GM12878 (cell line): ENCODE measurements at regions not wholly inside any gene's neighbourhood (a gene's known extent, or its start where the extent isn't known, plus 50 kb on each side); places are given as distances from the start of the nearest gene placed in this dataset.

Experiments used
- ATAC-seq: fragments of 200-7000 bp; cut with Tn5 transposase; 3 replicates; pipeline ENCODE4 v1.9.1; 2020; ENCODE audit warnings: mild to moderate bottlenecking, moderate library complexity
- BruUV-seq: library from RNA; stranded (reverse); fragments of 400-500 nt; replicated peaks from 2 replicates; lab custom pipeline; 2021; lab: Mats Ljungman, UMichigan
- CTCF ChIA-PET: fragments of 300-600 bp; sonication (Branson Sonifier 250); formaldehyde crosslinking; extraction: SDS; loops from one replicate; lab custom pipeline; 2021; ENCODE audit warnings: inconsistent platforms; lab: Yijun Ruan, JAX
- POLR2A ChIA-PET: fragments of 350-600 bp; formaldehyde crosslinking; extraction: SDS; loops from one replicate; lab custom pipeline; 2021; ENCODE audit warnings: inconsistent platforms; lab: Charles Lee
- RAD21 ChIA-PET: fragments of 300-600 bp; sonication (Branson Sonifier 250); formaldehyde crosslinking; loops from one replicate; lab custom pipeline; 2023; ENCODE audit warnings: antibody characterized with exemption; ENCODE audit not compliant: unreplicated experiment; lab: Charles Lee
- SMC1A ChIA-PET: fragments of 300-600 bp; sonication (Branson Sonifier 250); formaldehyde crosslinking; loops from one replicate; lab custom pipeline; 2023; ENCODE audit not compliant: unreplicated experiment, uncharacterized antibody; lab: Charles Lee
- DNase-seq: peaks from one replicate; pipeline ENCODE4 v3.0.0-alpha.2; 2011; ENCODE audit warnings: low read depth, low spot score
- FAIRE-seq: peaks from 3 replicates; lab custom pipeline; 2011; peaks lifted over from hg19 to GRCh38; lab: Jason Lieb, UNC
- H2AFZ ChIP-seq: 2 replicates; pipeline ENCODE4 v1.6.0; 2011; ENCODE audit warnings: low read depth, low read length, control low read depth; ENCODE audit not compliant: control insufficient read depth
- H3K27ac ChIP-seq: 2 replicates; pipeline ENCODE4 v1.5.1; 2011; ENCODE audit warnings: control low read depth; ENCODE audit not compliant: control insufficient read depth, insufficient read depth
- H3K27me3 ChIP-seq, 2 experiments: replicated peaks in 1 of 2; 2 replicates each; pipeline versions ENCODE4 v1.6.0 to v1.6.1; 2011; ENCODE audit warnings: low read length in 1 of 2; ENCODE audit not compliant: control insufficient read depth in 2 of 2, insufficient read depth in 2 of 2
- H3K36me3 ChIP-seq, 2 experiments: 2 replicates each; pipeline ENCODE4 v1.5.1; 2011; ENCODE audit warnings: low read length in 1 of 2; ENCODE audit not compliant: control insufficient read depth in 2 of 2, insufficient read depth in 2 of 2
- H3K4me1 ChIP-seq: 2 replicates; pipeline ENCODE4 v1.6.1; 2011; ENCODE audit warnings: mild to moderate bottlenecking, low read length, moderate library complexity, mixed read lengths; ENCODE audit not compliant: control insufficient read depth, insufficient read depth
- H3K4me2 ChIP-seq: 2 replicates; pipeline ENCODE4 v1.6.0; 2011; ENCODE audit warnings: control low read depth; ENCODE audit not compliant: control insufficient read depth, insufficient read depth
- H3K4me3 ChIP-seq: fragments of 200-600 bp; sonication (generic); 2 replicates; pipeline ENCODE4 v1.5.1; 2016
- H3K79me2 ChIP-seq: 2 replicates; pipeline ENCODE4 v1.6.0; 2011; ENCODE audit warnings: low read length; ENCODE audit not compliant: control insufficient read depth, insufficient read depth
- H3K9ac ChIP-seq: 2 replicates; pipeline ENCODE4 v1.8.0; 2011; ENCODE audit warnings: low read length, control low read depth, mixed read lengths; ENCODE audit not compliant: control insufficient read depth, insufficient read depth
- H3K9me3 ChIP-seq: replicated peaks from 3 replicates; pipeline ENCODE4 v1.5.1; 2011; ENCODE audit warnings: mild to moderate bottlenecking, low read length; ENCODE audit not compliant: control insufficient read depth, insufficient read depth
- H4K20me1 ChIP-seq: 2 replicates; pipeline ENCODE4 v1.6.0; 2011; ENCODE audit not compliant: control insufficient read depth, insufficient read depth
- CBFB ChIP-seq: IDR thresholded peaks from 2 replicates; pipeline ENCODE4 v1.6.1; 2016; ENCODE audit warnings: antibody characterized with exemption, low read depth
- CREB1 ChIP-seq: IDR thresholded peaks from 2 replicates; pipeline ENCODE4 v1.6.1; 2012; ENCODE audit warnings: low read depth, mild to moderate bottlenecking, inconsistent platforms
- EP300 ChIP-seq, 2 experiments: fragments of 150-350 bp in 1 of 2; IDR thresholded peaks; 2 replicates each; pipeline ENCODE4 v1.6.1; 2011 to 2012; ENCODE audit warnings: low read depth in 2 of 2, low read length in 2 of 2, borderline replicate concordance in 1 of 2, improper control_type of control experiment in 1 of 2, inconsistent platforms in 1 of 2; ENCODE audit not compliant: control insufficient read depth in 1 of 2
- GABPA ChIP-seq: IDR thresholded peaks from 2 replicates; pipeline ENCODE4 v1.6.1; 2014; ENCODE audit warnings: antibody characterized with exemption, low read depth, mild to moderate bottlenecking, inconsistent platforms
- IKZF1 ChIP-seq: fragments of 450-650 bp; conservative IDR thresholded peaks from 2 replicates; pipeline ENCODE4 v1.6.1; 2017; ENCODE audit warnings: antibody characterized with exemption, mild to moderate bottlenecking
- NFXL1 ChIP-seq: fragments of 450-650 bp; IDR thresholded peaks from 2 replicates; pipeline ENCODE4 v1.6.1; 2017; ENCODE audit warnings: antibody characterized with exemption, mild to moderate bottlenecking, borderline replicate concordance
- NKRF ChIP-seq: fragments of 450-650 bp; conservative IDR thresholded peaks from 2 replicates; pipeline ENCODE4 v1.6.1; 2017; ENCODE audit warnings: mild to moderate bottlenecking, moderate library complexity
- PBX3 ChIP-seq: IDR thresholded peaks from 2 replicates; pipeline ENCODE4 v1.6.1; 2011; ENCODE audit warnings: mild to moderate bottlenecking, low read depth, low read length, moderate library complexity; ENCODE audit not compliant: insufficient replicate concordance
- PML ChIP-seq: IDR thresholded peaks from 2 replicates; pipeline ENCODE4 v1.6.1; 2012; ENCODE audit warnings: low read length, inconsistent platforms
- POLR2AphosphoS2 ChIP-seq: IDR thresholded peaks from 2 replicates; pipeline ENCODE4 v1.6.1; 2011; ENCODE audit warnings: low read depth, mild to moderate bottlenecking, low read length, improper control_type of control experiment, moderate library complexity
- RB1 ChIP-seq: fragments of 450-650 bp; formaldehyde crosslinking; IDR thresholded peaks from 2 replicates; pipeline ENCODE4 v1.6.1; 2017; ENCODE audit warnings: mild to moderate bottlenecking, borderline replicate concordance
- SIX5 ChIP-seq: IDR thresholded peaks from 2 replicates; pipeline ENCODE4 v1.6.1; 2011; ENCODE audit warnings: mild to moderate bottlenecking, low read depth, low read length, moderate library complexity; ENCODE audit not compliant: severe bottlenecking
- SMC3 ChIP-seq: IDR thresholded peaks from 2 replicates; pipeline ENCODE4 v1.6.1; 2011; ENCODE audit warnings: low read length, improper control_type of control experiment, borderline replicate concordance
- SPI1 ChIP-seq: IDR thresholded peaks from 2 replicates; pipeline ENCODE4 v1.6.1; 2011; ENCODE audit warnings: low read depth, mild to moderate bottlenecking, low read length, moderate library complexity, borderline replicate concordance; ENCODE audit not compliant: insufficient read depth
- ZBTB4 ChIP-seq: fragments of 450-650 bp; formaldehyde crosslinking; IDR thresholded peaks from 2 replicates; pipeline ENCODE4 v1.4.0; 2022; ENCODE audit warnings: mild to moderate bottlenecking, moderate library complexity
- WGBS: methylation state at CpG from one replicate; pipeline ENCODE4 v1.1.6; 2016; ENCODE audit warnings: low lambda C conversion rate; ENCODE audit not compliant: insufficient replicate concordance, insufficient coverage; ENCODE audit errors: missing lambda C conversion rate; 5-methylcytosine and 5-hydroxymethylcytosine counted together
- in situ Hi-C: fragments of 300-500 bp; cut with MboI; formaldehyde crosslinking; loops from 9 replicates; pipeline ENCODE4 v1.14.3; 2018; ENCODE audit warnings: mixed read lengths
- intact Hi-C: fragments of 100-400 bp; cut with micrococcal nuclease; formaldehyde crosslinking; loops from one replicate; pipeline ENCODE4 v1.14.2; 2022; ENCODE audit not compliant: unreplicated experiment

- TF ChIP-seq NKRF: no peak
- TF ChIP-seq SIX5: no peak
- no peak for TF ChIP-seq RB1
- no peak for TF ChIP-seq SMC3
- TF ChIP-seq NFXL1: no peak
- no peak for TF ChIP-seq GABPA
Measured at GRCh38 chr2:129699781-129700573, 279.5 kb upstream of the RAB6C start (continued).

- Histone ChIP-seq H4K20me1 (no peaks in the 10 kb centered on the region), H3K9me3 (no peaks in the 10 kb centered on the region; the same call in 1 of the 3 replicates), H3K4me3 (no peak overlapping the region), H3K4me2 (no peak overlapping the region), H3K79me2 (no peaks in the 10 kb centered on the region), H2AFZ (no peak overlapping the region), H3K27me3 (no peaks in the 10 kb centered on the region), H3K4me1 (no peaks in the 10 kb centered on the region), H3K27ac (no peak overlapping the region), H3K9ac (no peak overlapping the region), H3K36me3 (no peaks in the 10 kb centered on the region)
- ChIA-PET POLR2A (no interaction called here), SMC1A (no interaction called here), RAD21 (no interaction called here), CTCF (no interaction called here)
- BruUV-seq: no TSS peak
- intact Hi-C loops (no loop called here), in situ Hi-C loops (no loop called here)
- DNase-seq: no peak
- 29% methylated on average over 4 of the region's 4 CpGs for WGBS
- TF ChIP-seq PML (no peak), IKZF1 (no peak), ZBTB4 (CRISPR knock-in tag) (no peak), POLR2AphosphoS2 (no peak), SPI1 (peak; percentile 3; the same call in 1 of the 2 replicates), CBFB (no peak), EP300 (IDR thresholded peaks at IDR 0.05; ENCODE audit: borderline replicate concordance in 1 of 2, control insufficient read depth in 1 of 2, low read depth in 2 of 2, low read length in 2 of 2) (no peak), CREB1 (no peak), PBX3 (no peak)
- no peak for FAIRE-seq
- ATAC-seq: no peak
Measured at GRCh38 chr2:129702416-129703176, 276.9 kb upstream of the RAB6C start.
